ENCODE measurements at regions not wholly inside any gene's neighbourhood (a gene's known extent, or its start where the extent isn't known, plus 50 kb on each side); places are given as distances from the start of the nearest gene placed in this dataset.

- TF ChIP-seq EZH2phosphoT487 (IDR thresholded peaks at IDR 0.05; ENCODE audit: low read depth), result no peak
- TF ChIP-seq, protein P1, sequence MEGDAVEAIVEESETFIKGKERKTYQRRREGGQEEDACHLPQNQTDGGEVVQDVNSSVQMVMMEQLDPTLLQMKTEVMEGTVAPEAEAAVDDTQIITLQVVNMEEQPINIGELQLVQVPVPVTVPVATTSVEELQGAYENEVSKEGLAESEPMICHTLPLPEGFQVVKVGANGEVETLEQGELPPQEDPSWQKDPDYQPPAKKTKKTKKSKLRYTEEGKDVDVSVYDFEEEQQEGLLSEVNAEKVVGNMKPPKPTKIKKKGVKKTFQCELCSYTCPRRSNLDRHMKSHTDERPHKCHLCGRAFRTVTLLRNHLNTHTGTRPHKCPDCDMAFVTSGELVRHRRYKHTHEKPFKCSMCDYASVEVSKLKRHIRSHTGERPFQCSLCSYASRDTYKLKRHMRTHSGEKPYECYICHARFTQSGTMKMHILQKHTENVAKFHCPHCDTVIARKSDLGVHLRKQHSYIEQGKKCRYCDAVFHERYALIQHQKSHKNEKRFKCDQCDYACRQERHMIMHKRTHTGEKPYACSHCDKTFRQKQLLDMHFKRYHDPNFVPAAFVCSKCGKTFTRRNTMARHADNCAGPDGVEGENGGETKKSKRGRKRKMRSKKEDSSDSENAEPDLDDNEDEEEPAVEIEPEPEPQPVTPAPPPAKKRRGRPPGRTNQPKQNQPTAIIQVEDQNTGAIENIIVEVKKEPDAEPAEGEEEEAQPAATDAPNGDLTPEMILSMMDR (IDR thresholded peaks at IDR 0.05; ENCODE audit: low read depth, low read length), result no peak
These were observed 182.8 kb downstream of the FAM47A start for GRCh38 chrX:33949300-33949699.

Measured in OCI-LY3 (cell line).